ENCODE measurements at regions not wholly inside any gene's neighbourhood (a gene's known extent, or its start where the extent isn't known, plus 50 kb on each side); places are given as distances from the start of the nearest gene placed in this dataset.

DNA sequence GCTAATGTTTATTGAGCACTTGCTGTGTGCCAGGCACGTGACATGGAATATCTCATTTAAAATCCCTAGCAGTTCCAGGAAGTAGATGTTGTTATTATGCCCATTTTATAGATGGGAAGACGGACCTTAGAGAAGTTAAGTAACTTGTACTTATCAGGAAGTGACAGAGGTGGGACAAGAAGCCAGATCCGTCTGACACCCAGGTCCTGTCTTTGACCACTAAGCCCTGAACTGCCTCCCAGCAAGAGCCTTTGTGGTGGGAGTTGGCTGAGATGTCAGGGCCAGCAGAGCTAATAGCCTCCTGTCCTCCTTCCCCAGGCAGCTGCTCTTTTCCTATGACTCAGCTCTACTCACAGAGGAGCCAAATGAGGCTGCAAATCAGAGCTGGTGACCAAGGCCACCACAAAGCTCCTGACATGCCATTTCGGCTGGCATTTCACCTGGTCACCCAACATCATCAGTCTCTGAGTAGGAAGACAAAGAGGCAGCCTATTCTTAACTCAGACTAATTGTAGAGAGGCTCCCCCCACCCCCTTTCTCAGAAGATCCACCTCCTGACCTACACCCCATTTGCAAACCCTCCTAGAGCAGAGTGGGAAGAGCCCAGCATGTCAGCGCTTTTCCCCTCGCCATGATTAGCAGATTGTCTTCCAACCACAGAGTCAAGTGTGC is 175.1 kb upstream of the KIT start:
- no peak overlapping the region for H3K4me3 ChIP-seq

DNA sequence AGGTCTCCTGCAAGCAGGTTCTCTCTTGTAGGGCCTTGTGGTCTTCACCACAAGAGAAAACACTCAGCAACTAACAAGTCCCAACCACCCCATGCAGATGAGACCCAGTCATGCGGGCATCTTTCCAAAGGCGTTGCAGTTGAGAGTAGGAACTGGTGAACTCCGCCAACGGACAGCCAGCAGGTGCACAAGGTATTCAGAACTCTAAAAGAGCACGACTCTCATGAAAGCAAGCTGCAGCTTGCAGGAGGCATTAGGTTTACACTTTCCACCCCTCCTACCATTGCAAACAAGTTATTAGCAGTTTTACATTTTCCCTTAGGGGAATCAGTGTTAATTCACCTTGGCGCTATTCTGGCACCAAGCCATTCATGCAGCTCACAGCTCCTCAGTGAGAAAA is 173.4 kb upstream of the KIT start:
- H3K27me3 ChIP-seq = no peaks in the 10 kb centered on the region
- no peak for DNase-seq (ENCODE audit: low spot score in 2 of 2)
- no peaks in the 10 kb centered on the region for H3K36me3 ChIP-seq
- TF ChIP-seq CTCF (IDR thresholded peaks at IDR 0.05) = no peak
- no peaks in the 10 kb centered on the region for H3K4me1 ChIP-seq
- H3K4me3 ChIP-seq = no peak overlapping the region
- intact Hi-C loops (cut with DNase I) = no loop called here
- no peak overlapping the region for H3K27ac ChIP-seq
- H3K9me3 ChIP-seq = peaks cover 0 to 9% of the 10 kb centered on the region in 2 donors

More for the DNA sequence above, 175.1 kb upstream of the KIT start:
- Histone ChIP-seq H3K4me1 (no peaks in the 10 kb centered on the region), H3K27ac (no peak overlapping the region), H3K27me3 (no peaks in the 10 kb centered on the region), H3K36me3 (no peaks in the 10 kb centered on the region), H3K9me3 (peaks cover 0 to 18% of the 10 kb centered on the region in 2 donors)
- TF ChIP-seq CTCF (IDR thresholded peaks at IDR 0.05) = no peak
- no peak for DNase-seq (ENCODE audit: low spot score in 2 of 2)
- intact Hi-C loops (cut with DNase I) = no loop called here

DNA sequence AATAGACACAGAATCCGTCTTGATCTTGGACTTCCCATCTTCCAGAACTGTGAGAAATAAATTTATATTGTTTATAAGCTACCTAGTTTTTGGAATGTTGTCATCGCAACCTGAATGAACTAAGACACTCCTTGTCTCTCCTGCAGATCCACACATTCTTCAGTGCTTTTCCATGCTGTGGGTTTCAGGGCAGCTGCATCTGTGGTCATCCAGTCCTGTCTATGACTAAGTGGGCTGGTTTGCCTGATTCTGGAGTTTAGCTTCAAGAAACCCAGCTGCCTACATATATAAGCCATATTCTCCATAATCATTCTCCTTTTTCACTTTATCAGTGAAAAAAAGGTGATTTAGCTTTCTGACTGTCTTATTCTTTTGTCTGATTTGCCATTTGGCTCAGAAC is 170.3 kb upstream of the KIT start:
- H3K9me3 ChIP-seq = no peaks in the 10 kb centered on the region
- no peak for TF ChIP-seq CTCF (IDR thresholded peaks at IDR 0.05)
- no peaks in the 10 kb centered on the region for H3K36me3 ChIP-seq
- no peaks in the 10 kb centered on the region for H3K4me1 ChIP-seq
- no peaks in the 10 kb centered on the region for H3K27me3 ChIP-seq
- H3K4me3 ChIP-seq = no peak overlapping the region
- H3K27ac ChIP-seq = no peak overlapping the region
- intact Hi-C loops (cut with DNase I) = loop anchor here (5.0 kb wide), 1 partner anchor 1645 kb away; no protein-coding TSS in a partner anchor
- no peak for DNase-seq (ENCODE audit: low spot score in 2 of 2)

GRCh38 chr4:54493862-54494261 is 163.9 kb upstream of the KIT start:
- no peak overlapping the region for H3K4me3 ChIP-seq
- H3K27ac ChIP-seq = no peak overlapping the region
- no peak for DNase-seq (ENCODE audit: low spot score in 2 of 2)
- no peaks in the 10 kb centered on the region for H3K27me3 ChIP-seq
- no peak for TF ChIP-seq CTCF (IDR thresholded peaks at IDR 0.05)
- intact Hi-C loops (cut with DNase I) = no loop called here
- no peaks in the 10 kb centered on the region for H3K4me1 ChIP-seq
- H3K36me3 ChIP-seq = no peaks in the 10 kb centered on the region
- no peaks in the 10 kb centered on the region for H3K9me3 ChIP-seq

- Histone ChIP-seq H3K4me1 (no peaks in the 10 kb centered on the region), H3K27ac (no peak overlapping the region), H3K4me3 (no peak overlapping the region), H3K36me3 (no peaks in the 10 kb centered on the region), H3K9me3 (no peaks in the 10 kb centered on the region), H3K27me3 (no peaks in the 10 kb centered on the region)
- intact Hi-C loops (cut with DNase I) = no loop called here
- DNase-seq (ENCODE audit: low spot score in 2 of 2) = no peak
- no peak for TF ChIP-seq CTCF (IDR thresholded peaks at IDR 0.05)
Measured at GRCh38 chr4:54495091-54495490, 162.7 kb upstream of the KIT start.

- Histone ChIP-seq H3K4me3 (no peak overlapping the region), H3K36me3 (no peaks in the 10 kb centered on the region), H3K9me3 (no peaks in the 10 kb centered on the region), H3K27me3 (no peaks in the 10 kb centered on the region), H3K27ac (no peak overlapping the region), H3K4me1 (no peaks in the 10 kb centered on the region)
- no peak for DNase-seq (ENCODE audit: low spot score in 2 of 2)
- TF ChIP-seq CTCF (IDR thresholded peaks at IDR 0.05) = no peak
- intact Hi-C loops (cut with DNase I) = no loop called here
Measured at GRCh38 chr4:54495641-54496040, 162.1 kb upstream of the KIT start.
